Nephron (organoid): ENCODE measurements at regions not wholly inside any gene's neighbourhood (a gene's known extent, or its start where the extent isn't known, plus 50 kb on each side); places are given as distances from the start of the nearest gene placed in this dataset.

ENCODE experiments used
- H3K27ac Mint-ChIP-seq, 3 experiments: 2 replicates each; pipeline ENCODE4 v1.8.0; 2020; ENCODE audit warnings: mixed read lengths in 3 of 3, mild to moderate bottlenecking in 2 of 3, moderate library complexity in 1 of 3
- H3K27me3 Mint-ChIP-seq: 2 replicates; pipeline ENCODE4 v1.8.0; 2021; ENCODE audit warnings: low read depth, mild to moderate bottlenecking, moderate library complexity, mixed read lengths
- H3K36me3 Mint-ChIP-seq: 2 replicates; pipeline ENCODE4 v1.8.0; 2020; ENCODE audit warnings: low read depth, mixed read lengths
- H3K4me1 Mint-ChIP-seq: 2 replicates; pipeline ENCODE4 v1.8.0; 2020; ENCODE audit warnings: mixed read lengths
- H3K4me3 Mint-ChIP-seq, 3 experiments: 2 replicates each; pipeline ENCODE4 v1.8.0; 2020; ENCODE audit warnings: mild to moderate bottlenecking in 3 of 3, mixed read lengths in 3 of 3, moderate library complexity in 2 of 3
- H3K9me3 Mint-ChIP-seq: 2 replicates; pipeline ENCODE4 v1.8.0; 2020; ENCODE audit warnings: mixed read lengths
- TF ChIP-seq, protein P1 (sequence below), 3 experiments: fragments of 200-600 bp; sonication (generic); IDR thresholded peaks; one replicate each; pipeline ENCODE4 v1.5.0; 2021; ENCODE audit warnings: antibody characterized with exemption in 3 of 3; ENCODE audit not compliant: unreplicated experiment in 3 of 3

DNA sequence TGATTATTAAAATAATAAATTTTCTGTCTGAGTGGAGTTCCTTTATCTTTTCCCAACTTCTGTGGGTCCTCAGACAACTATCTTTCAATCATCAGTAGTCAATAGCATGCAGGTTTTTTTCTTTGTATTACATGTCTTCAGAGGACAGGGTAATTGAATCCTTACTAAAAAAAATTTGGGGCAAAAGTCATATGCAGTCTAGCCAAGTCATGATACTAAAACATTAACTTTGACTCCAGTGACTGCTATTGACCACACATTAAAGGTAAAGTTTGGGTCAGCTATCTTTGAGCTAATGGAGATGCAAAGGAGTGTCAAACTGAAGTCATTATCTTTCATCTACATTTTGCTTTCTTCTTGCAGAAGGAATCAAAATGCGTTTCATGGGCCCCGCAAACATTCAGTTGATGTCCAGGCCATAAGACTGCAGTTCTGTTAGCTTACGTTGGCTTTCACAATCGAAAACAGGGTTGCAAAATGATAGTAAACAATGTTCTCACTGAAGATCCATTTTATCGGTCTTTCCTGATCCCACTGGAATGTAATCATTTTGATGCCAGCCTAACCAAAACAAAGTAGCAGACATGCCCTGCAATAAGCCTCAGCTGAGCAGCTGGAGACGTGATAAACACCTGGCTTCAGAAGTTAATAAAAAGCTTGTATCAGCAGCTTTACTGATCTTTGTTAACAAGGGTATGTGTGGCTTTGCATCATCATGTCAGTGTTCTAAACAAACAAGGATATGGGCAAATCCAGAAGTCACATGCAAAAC lies 186.1 kb upstream of the PRLR start:
- Mint-ChIP-seq H3K36me3 (no peaks in the 10 kb centered on the region), H3K4me3 (no peak overlapping the region), H3K27me3 (no peaks in the 10 kb centered on the region), H3K27ac (no peak overlapping the region), H3K4me1 (no peaks in the 10 kb centered on the region), H3K9me3 (no peaks in the 10 kb centered on the region)
- TF ChIP-seq, protein P1, sequence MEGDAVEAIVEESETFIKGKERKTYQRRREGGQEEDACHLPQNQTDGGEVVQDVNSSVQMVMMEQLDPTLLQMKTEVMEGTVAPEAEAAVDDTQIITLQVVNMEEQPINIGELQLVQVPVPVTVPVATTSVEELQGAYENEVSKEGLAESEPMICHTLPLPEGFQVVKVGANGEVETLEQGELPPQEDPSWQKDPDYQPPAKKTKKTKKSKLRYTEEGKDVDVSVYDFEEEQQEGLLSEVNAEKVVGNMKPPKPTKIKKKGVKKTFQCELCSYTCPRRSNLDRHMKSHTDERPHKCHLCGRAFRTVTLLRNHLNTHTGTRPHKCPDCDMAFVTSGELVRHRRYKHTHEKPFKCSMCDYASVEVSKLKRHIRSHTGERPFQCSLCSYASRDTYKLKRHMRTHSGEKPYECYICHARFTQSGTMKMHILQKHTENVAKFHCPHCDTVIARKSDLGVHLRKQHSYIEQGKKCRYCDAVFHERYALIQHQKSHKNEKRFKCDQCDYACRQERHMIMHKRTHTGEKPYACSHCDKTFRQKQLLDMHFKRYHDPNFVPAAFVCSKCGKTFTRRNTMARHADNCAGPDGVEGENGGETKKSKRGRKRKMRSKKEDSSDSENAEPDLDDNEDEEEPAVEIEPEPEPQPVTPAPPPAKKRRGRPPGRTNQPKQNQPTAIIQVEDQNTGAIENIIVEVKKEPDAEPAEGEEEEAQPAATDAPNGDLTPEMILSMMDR (IDR thresholded peaks at IDR 0.05; ENCODE audit: unreplicated experiment in 3 of 3) = no peak

- Mint-ChIP-seq H3K27ac (no peak overlapping the region), H3K36me3 (no peaks in the 10 kb centered on the region), H3K4me1 (no peaks in the 10 kb centered on the region), H3K4me3 (no peak overlapping the region), H3K27me3 (no peaks in the 10 kb centered on the region), H3K9me3 (no peaks in the 10 kb centered on the region)
- TF ChIP-seq, protein P1 (IDR thresholded peaks at IDR 0.05; ENCODE audit: unreplicated experiment in 3 of 3) = no peak
Measured at GRCh38 chr5:35415309-35415708, 185.0 kb upstream of the PRLR start.

GRCh38 chr5:35409361-35409760 lies 179.1 kb upstream of the PRLR start:
- Mint-ChIP-seq H3K27ac (no peak overlapping the region), H3K4me1 (no peaks in the 10 kb centered on the region), H3K4me3 (no peak overlapping the region), H3K9me3 (no peaks in the 10 kb centered on the region), H3K36me3 (no peaks in the 10 kb centered on the region), H3K27me3 (no peaks in the 10 kb centered on the region)
- TF ChIP-seq, protein P1 (IDR thresholded peaks at IDR 0.05; ENCODE audit: unreplicated experiment in 3 of 3) = no peak

- Mint-ChIP-seq H3K36me3 (no peaks in the 10 kb centered on the region), H3K4me1 (no peaks in the 10 kb centered on the region), H3K4me3 (no peak overlapping the region), H3K27ac (no peak overlapping the region), H3K27me3 (no peaks in the 10 kb centered on the region), H3K9me3 (no peaks in the 10 kb centered on the region)
- TF ChIP-seq, protein P1 (IDR thresholded peaks at IDR 0.05; ENCODE audit: unreplicated experiment in 3 of 3) = no peak
Measured at GRCh38 chr5:35408146-35408545, 177.9 kb upstream of the PRLR start.

GRCh38 chr5:35407697-35408096 lies 177.4 kb upstream of the PRLR start:
- Mint-ChIP-seq H3K27me3 (no peaks in the 10 kb centered on the region), H3K4me1 (no peaks in the 10 kb centered on the region), H3K27ac (no peak overlapping the region), H3K36me3 (no peaks in the 10 kb centered on the region), H3K9me3 (no peaks in the 10 kb centered on the region), H3K4me3 (no peak overlapping the region)
- TF ChIP-seq, protein P1 (IDR thresholded peaks at IDR 0.05; ENCODE audit: unreplicated experiment in 3 of 3) = no peak

DNA sequence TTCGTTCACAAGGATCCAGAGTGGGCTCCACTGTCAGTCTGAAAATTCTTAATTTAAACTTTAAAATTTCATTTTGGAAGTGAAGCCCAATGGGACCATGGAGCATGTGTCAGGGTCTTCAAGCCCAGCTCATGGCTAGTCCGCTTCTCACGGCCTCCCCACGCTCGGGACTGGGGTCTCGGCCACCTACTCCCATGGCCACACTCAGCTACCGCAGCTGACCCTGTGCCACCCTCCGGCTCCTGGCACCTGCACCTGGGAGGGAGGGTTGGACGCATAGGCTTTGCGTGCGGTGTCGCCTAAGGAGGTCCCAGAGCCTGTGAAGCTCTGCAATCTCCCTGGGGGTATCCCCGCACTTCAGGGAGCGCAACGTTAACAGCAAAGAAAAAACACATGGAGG lies 175.7 kb upstream of the PRLR start:
- no peaks in the 10 kb centered on the region for H3K36me3 Mint-ChIP-seq
- no peaks in the 10 kb centered on the region for H3K9me3 Mint-ChIP-seq
- H3K27ac Mint-ChIP-seq = no peak overlapping the region

More for the DNA sequence above, 175.7 kb upstream of the PRLR start:
- no peaks in the 10 kb centered on the region for H3K27me3 Mint-ChIP-seq
- H3K4me1 Mint-ChIP-seq = no peaks in the 10 kb centered on the region
- H3K4me3 Mint-ChIP-seq = no peak overlapping the region
- TF ChIP-seq, protein P1 (IDR thresholded peaks at IDR 0.05; ENCODE audit: unreplicated experiment in 3 of 3) = no peak
